ENCODE measurements at regions not wholly inside any gene's neighbourhood (a gene's known extent, or its start where the extent isn't known, plus 50 kb on each side); places are given as distances from the start of the nearest gene placed in this dataset.

GRCh38 chr2:66675591-66675990 is 240.7 kb downstream of the MEIS1 start:
- H3K27ac ChIP-seq: no peak overlapping the region
- H3K4me1 ChIP-seq: no peaks in the 10 kb centered on the region
- WGBS: 72% methylated on average over 1 of the region's 1 CpG
- no peaks in the 10 kb centered on the region for H3K36me3 ChIP-seq
- no peak for DNase-seq (ENCODE audit: low spot score in 2 of 2)
- no peaks in the 10 kb centered on the region for H3K9me3 ChIP-seq
- H3K27me3 ChIP-seq: no peaks in the 10 kb centered on the region
- TF ChIP-seq EP300 (IDR thresholded peaks at IDR 0.05) (no peak), CTCF (IDR thresholded peaks at IDR 0.05) (no peak), POLR2A (IDR thresholded peaks at IDR 0.05) (no peak), POLR2AphosphoS5 (IDR thresholded peaks at IDR 0.05) (no peak)
- H3K4me3 ChIP-seq: no peak overlapping the region

- Histone ChIP-seq H3K4me3 (no peak overlapping the region), H3K36me3 (no peaks in the 10 kb centered on the region), H3K9me3 (no peaks in the 10 kb centered on the region), H3K4me1 (no peaks in the 10 kb centered on the region), H3K27me3 (no peaks in the 10 kb centered on the region), H3K27ac (no peak overlapping the region)
- WGBS: 80% methylated on average over 2 of the region's 2 CpGs
- no peak for DNase-seq (ENCODE audit: low spot score in 2 of 2)
- TF ChIP-seq POLR2A (IDR thresholded peaks at IDR 0.05): no peak
These were observed 244.5 kb downstream of the MEIS1 start for GRCh38 chr2:66679442-66679841.

- no peak overlapping the region for H3K4me3 ChIP-seq
- no peaks in the 10 kb centered on the region for H3K9me3 ChIP-seq
- no peaks in the 10 kb centered on the region for H3K36me3 ChIP-seq
- H3K4me1 ChIP-seq: no peaks in the 10 kb centered on the region
- no peak overlapping the region for H3K27ac ChIP-seq
- WGBS: 83% methylated on average over 5 of the region's 5 CpGs
- TF ChIP-seq POLR2A (IDR thresholded peaks at IDR 0.05) (no peak), CTCF (IDR thresholded peaks at IDR 0.05) (no peak), POLR2AphosphoS5 (IDR thresholded peaks at IDR 0.05) (no peak), EP300 (IDR thresholded peaks at IDR 0.05) (no peak)
- no peak for DNase-seq (ENCODE audit: low spot score in 2 of 2)
- no peaks in the 10 kb centered on the region for H3K27me3 ChIP-seq
These were observed 247.6 kb downstream of the MEIS1 start for GRCh38 chr2:66682476-66682875.

DNA sequence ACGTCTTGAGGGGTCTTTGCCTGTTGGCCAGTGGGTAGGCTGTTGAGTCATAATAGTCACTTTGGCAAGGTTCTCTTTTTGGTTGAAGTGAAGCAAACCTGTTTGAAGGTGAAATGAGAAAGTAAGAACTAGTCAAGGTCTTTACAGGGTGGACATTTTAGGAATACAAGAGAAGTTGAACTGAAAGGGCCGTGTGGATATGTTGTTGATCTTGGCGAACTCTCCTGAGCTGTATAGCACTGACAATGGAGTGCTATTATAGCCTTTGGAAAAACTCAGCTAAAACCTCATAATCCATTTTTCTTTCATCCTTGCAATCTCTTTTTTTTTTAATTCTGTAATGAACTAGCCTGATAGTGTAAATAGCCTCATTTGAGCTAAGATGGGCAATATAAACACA is 248.1 kb downstream of the MEIS1 start:
- H3K9me3 ChIP-seq: no peaks in the 10 kb centered on the region
- no peaks in the 10 kb centered on the region for H3K27me3 ChIP-seq
- no peak overlapping the region for H3K27ac ChIP-seq
- no peak overlapping the region for H3K4me3 ChIP-seq
- 80% methylated on average over 3 of the region's 3 CpGs for WGBS
- no peaks in the 10 kb centered on the region for H3K36me3 ChIP-seq
- no peaks in the 10 kb centered on the region for H3K4me1 ChIP-seq
- DNase-seq (ENCODE audit: low spot score in 2 of 2): no peak
- TF ChIP-seq POLR2AphosphoS5 (IDR thresholded peaks at IDR 0.05) (no peak), POLR2A (IDR thresholded peaks at IDR 0.05) (no peak), CTCF (IDR thresholded peaks at IDR 0.05) (no peak), EP300 (IDR thresholded peaks at IDR 0.05) (no peak)

GRCh38 chr2:66683599-66683998 is 248.7 kb downstream of the MEIS1 start:
- Histone ChIP-seq H3K27me3 (no peaks in the 10 kb centered on the region), H3K9me3 (no peaks in the 10 kb centered on the region), H3K4me1 (no peaks in the 10 kb centered on the region), H3K36me3 (no peaks in the 10 kb centered on the region), H3K4me3 (no peak overlapping the region), H3K27ac (no peak overlapping the region)
- DNase-seq (ENCODE audit: low spot score in 2 of 2): no peak
- WGBS: 58% methylated on average over 3 of the region's 3 CpGs
- no peak for TF ChIP-seq POLR2A (IDR thresholded peaks at IDR 0.05)
- TF ChIP-seq POLR2AphosphoS5 (IDR thresholded peaks at IDR 0.05): no peak

GRCh38 chr2:66684289-66684688 is 249.4 kb downstream of the MEIS1 start:
- Histone ChIP-seq H3K27me3 (no peaks in the 10 kb centered on the region), H3K4me1 (no peaks in the 10 kb centered on the region), H3K36me3 (no peaks in the 10 kb centered on the region), H3K9me3 (no peaks in the 10 kb centered on the region), H3K27ac (no peak overlapping the region), H3K4me3 (no peak overlapping the region)
- 76% methylated on average over 2 of the region's 2 CpGs for WGBS
- TF ChIP-seq POLR2A (IDR thresholded peaks at IDR 0.05) (no peak), EP300 (IDR thresholded peaks at IDR 0.05) (no peak), POLR2AphosphoS5 (IDR thresholded peaks at IDR 0.05) (no peak), CTCF (IDR thresholded peaks at IDR 0.05) (no peak)
- DNase-seq (ENCODE audit: low spot score in 2 of 2): no peak
